Activated T-cell treated with anti-CD3 and anti-CD28 coated beads, Interleukin-2, amount 50 U/mL, for 48 hours (primary cell): ENCODE measurements at regions not wholly inside any gene's neighbourhood (a gene's known extent, or its start where the extent isn't known, plus 50 kb on each side); places are given as distances from the start of the nearest gene placed in this dataset.

Experiments
- DNase-seq, 2 experiments: peaks; one replicate each; pipeline ENCODE4 v3.0.0-alpha.2; 2020

DNA sequence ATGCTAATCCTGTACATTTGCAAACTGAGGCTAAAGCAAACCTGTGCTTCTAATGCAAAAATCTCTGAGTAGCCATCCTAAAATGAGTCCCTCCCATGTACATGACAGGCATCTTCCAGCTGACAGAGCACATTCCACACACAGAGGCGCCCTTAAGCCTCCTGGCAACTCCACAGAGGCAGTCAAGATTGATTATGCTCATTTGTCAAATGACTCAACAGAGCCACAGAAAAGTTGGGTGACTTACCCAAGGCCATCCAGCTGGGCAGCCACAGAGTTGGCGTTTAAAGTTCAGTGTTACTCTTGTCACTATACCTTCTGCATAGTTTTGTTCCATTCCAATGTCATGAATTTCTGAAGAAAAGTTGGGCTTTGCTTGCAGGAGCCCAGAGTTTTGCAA, 394.6 kb upstream of the FGF13 start:
- DNase-seq: no peak

DNA sequence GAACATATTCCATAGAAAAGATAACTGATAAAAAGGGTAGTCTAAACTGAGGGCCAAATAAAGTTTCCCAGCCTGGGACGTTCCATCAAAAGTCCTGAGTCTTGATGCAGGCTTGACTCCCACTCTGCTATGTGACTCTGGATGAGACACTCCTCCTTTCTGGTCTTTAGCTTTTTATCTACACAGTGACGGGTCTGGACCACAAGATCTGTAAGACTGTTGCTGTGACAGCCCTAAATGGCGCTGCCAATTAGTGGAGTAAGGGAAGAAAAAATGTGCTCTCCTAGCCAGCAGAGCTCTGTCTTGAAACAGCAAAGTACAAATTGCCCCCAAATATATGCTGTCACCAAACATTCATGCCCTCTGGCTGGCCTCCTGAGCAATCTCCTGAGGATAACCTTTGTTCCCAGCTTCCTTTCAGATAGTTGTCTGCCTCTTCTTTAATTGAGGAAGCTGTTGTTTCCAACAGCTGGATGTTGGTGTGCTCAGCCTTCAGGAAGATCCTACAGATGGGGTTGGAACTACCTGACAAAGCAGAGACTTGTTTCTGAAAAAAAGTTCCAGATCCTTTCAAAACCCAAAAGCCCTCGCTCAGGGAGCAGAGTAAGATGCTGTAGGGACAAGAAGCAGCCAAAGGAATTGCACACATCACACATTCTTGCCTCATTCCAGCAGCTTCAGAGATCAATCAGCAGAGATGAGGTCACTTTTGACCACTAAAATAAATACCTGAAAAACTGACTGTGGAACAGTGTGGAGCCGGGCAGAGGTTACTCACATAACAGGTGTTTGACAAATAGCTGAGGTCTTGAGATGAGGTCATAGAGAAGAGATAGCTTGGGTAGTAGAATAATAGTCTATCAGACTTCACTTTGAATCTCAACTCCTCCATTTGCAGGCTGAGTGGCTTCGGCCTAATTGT, 383.4 kb upstream of the FGF13 start:
- no peak for DNase-seq

GRCh38 chrX:139093201-139093600, 381.7 kb upstream of the FGF13 start:
- DNase-seq: no peak

GRCh38 chrX:139091878-139092277, 380.4 kb upstream of the FGF13 start:
- DNase-seq: no peak

DNA sequence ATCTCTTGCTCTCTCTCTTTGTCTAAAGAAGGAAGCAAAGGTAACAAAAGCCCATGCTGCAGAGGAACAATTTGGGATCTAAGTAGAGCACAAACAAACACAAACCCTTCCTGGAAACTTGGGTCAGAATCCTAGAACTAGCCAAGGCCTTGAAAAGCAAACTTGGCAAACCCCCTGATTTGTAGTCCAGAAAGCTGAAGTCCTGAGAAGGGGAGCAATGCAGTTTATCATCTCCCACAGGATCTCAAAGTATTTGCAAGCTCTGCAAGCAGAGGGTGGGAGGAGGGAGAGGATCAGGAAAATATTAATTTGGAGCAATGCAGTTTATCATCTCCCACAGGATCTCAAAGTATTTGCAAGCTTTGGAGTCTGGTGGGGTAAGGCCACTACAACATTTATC, 379.5 kb upstream of the FGF13 start:
- no peak for DNase-seq

DNA sequence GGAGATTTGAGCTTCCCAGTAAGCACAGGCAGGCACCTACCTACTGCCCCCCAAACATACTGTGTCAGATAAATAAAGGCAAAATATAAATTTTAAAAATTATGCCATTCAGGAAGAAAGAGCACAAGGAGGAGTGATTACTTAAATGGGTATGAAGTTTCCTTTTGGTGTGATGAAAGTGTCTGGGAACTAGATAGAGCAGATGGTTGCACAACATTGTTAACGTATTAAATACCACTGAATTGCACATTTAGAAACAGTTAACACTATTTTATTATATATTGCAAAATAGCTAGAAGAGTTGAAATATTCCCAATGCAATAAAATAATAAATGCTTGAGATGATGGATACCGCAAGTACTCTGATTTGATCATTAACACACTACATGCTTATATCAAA, 374.7 kb upstream of the FGF13 start:
- no peak for DNase-seq

- no peak for DNase-seq
These were observed 373.9 kb upstream of the FGF13 start for GRCh38 chrX:139085404-139085803.

- DNase-seq: no peak
These were observed 371.7 kb upstream of the FGF13 start for GRCh38 chrX:139083191-139083590.

- no peak for DNase-seq
These were observed 370.4 kb upstream of the FGF13 start for GRCh38 chrX:139081965-139082364.

- DNase-seq: no peak
These were observed 368.3 kb upstream of the FGF13 start for GRCh38 chrX:139079789-139080188.

- no peak for DNase-seq
These were observed 367.3 kb upstream of the FGF13 start for GRCh38 chrX:139078761-139079280.

- DNase-seq: no peak
These were observed 366.8 kb upstream of the FGF13 start for GRCh38 chrX:139078342-139078741.

DNA sequence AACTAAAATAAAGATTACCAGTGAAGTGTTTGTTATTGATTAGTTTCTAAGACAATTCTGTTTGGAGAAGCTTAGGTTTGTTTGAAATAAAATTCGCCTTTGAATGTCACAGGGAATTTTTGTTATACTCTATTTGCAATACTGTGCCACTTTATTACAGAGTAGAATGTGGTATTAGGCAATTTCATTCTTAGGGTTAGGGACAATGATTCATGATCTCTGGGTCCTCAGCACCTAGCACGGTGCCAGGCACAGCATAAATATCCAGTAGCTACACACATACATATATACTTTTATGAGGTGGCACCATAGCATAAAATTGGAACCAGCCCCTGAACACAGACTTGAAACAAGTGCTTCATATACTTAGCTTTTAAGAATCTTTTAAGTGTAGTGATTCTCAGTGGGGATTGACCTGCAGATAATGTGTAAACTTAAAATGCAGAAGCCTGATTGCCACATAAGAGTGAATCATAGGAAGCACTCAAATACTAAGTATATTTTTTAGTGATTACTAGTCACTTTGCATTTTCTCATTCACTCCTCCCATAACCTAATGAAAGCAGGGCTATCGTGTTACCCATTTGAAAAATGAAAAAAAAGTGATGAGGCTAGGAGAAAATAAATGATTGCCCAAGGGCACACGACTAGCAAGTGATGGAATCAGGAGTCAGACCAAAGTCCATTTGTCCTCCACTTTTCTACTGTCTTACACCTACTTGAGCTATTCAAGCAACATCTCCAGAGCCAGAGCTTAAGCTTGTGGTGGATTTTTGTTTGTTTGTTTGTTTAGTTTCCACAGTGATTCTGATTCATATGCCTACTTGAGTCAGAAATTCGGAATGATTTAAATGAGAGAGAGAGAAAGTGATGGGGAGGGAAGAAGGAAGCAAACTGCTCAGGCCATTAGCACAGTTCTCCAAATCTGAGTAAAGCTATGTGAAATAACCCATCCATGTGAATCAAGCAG, 366.0 kb upstream of the FGF13 start:
- DNase-seq: no peak

- no peak for DNase-seq
These were observed 351.8 kb upstream of the FGF13 start for GRCh38 chrX:139063364-139063763.

DNA sequence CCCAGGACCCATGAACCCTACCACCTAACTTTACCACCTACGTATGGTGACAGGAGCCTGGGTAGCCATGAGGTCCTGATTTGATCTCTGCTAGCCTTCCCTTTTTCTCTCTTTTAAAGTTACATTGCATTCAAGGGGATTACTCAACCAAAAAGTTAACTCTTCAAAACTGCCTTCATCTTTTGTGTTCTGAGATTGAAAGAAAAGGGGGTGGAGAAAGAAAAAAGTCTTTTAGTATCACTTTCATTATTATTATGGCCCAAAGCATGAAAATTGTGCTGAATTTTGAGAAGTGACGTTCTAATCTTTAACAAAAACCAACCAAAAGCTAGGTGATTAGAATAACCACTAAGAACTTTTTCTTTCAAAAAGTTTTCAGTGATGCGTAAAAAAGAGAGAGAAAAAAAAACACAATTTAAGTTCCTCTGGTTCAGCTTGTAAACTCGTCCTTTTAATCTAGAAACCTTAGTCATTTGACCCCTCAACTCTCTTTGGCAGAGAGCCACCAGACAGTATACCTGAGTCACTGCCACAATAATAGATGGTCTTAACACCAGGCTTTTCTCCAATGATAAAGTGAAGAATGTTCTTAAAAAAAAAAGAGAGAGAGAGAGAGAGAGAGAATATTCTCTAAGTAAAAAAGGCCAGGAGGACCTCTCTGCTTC, 347.4 kb upstream of the FGF13 start:
- DNase-seq: no peak

- no peak for DNase-seq
These were observed 340.9 kb upstream of the FGF13 start for GRCh38 chrX:139052461-139052860.

DNA sequence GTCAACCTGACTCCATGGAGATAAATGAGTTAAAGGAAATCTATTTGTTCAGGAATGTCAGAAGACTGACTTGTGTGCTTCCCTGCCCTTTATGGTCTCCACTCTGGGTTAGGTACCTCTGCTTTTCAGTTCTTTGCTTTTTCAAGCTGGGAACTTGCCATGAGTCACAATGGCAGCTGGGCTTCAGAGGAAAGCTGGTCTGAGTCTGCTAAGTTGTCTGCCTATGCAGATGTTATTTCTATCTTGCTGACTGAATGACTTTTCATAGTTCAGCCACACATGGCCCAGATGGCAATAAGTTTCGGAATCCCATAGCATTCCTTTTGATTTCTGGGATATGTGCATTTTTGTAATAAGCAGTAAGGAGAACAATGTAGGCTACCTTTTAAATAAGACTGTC, 337.9 kb upstream of the FGF13 start:
- DNase-seq: no peak

DNA sequence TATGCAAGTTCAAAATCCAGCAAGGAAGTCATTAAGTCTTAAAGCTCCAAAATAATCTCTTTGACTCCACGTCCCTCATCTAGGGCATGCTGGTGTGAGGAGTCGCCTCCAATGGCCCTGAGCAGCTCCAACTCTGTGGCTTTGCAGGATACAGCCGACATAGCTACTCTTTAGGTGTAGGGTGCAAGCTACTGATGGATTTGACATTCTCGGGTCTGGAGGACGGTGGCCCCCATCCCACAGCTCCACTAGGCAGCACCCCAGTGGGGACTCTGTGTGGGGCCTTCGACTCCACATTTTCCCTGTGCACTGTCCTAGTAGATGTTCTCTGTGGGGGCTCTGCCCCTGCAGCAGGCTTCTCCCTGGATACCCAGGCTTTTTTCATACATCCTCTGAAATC, 333.2 kb upstream of the FGF13 start:
- no peak for DNase-seq

DNA sequence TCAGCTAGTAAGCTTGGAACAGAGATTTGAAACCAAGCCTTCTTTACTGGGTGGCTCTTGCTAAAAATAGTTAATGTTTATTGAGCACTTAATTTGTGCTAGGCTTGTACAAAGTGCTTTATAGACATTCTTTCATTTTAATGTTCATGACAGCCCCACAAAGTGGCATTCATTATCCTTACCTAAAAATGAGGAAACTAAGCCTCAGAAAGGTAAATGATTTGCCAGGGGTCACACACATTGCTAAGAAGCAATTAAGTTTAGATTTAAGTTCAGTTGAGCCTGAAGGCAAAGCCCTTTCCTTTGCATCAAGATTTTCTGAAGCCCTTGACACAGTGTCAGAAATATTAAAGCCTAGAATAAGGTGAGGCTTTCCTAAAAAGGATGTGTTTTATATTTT, 327.5 kb upstream of the FGF13 start:
- DNase-seq: no peak

- no peak for DNase-seq
These were observed 315.3 kb upstream of the FGF13 start for GRCh38 chrX:139026811-139027210.

GRCh38 chrX:139026406-139026805, 314.9 kb upstream of the FGF13 start:
- no peak for DNase-seq

GRCh38 chrX:139025816-139026215, 314.3 kb upstream of the FGF13 start:
- no peak for DNase-seq

DNA sequence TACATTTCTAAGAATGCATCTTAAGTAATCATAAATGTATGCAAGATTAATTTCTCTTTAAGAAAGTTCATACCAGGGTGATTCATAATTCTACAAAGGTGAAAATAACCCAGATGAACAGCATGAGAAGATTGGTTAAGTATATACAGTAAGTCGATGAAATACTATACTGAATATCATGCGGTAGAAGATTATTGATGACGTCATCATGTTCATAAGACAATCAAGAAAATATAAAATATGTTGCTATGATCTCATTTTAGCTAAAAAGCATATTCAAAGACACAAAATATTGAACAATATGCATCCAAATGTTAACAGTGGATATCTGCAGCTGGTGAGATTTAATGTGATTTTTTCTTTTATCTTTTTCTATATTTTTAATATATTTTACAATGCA, 312.0 kb upstream of the FGF13 start:
- no peak for DNase-seq
